ENCODE measurements at regions not wholly inside any gene's neighbourhood (a gene's known extent, or its start where the extent isn't known, plus 50 kb on each side); places are given as distances from the start of the nearest gene placed in this dataset.

GRCh38 chr15:45980366-45980765, 345.5 kb downstream of the SQOR start:
- DNase-seq (ENCODE audit: low spot score) = no peak
- H3K27me3 Mint-ChIP-seq = no peaks in the 10 kb centered on the region
- H3K9me3 Mint-ChIP-seq = peaks cover 10% of the 10 kb centered on the region
- H3K4me3 Mint-ChIP-seq = no peak overlapping the region
- H3K4me1 Mint-ChIP-seq (ENCODE audit: low read depth in 2 of 2) = no peaks in the 10 kb centered on the region
- H3K36me3 Mint-ChIP-seq = no peaks in the 10 kb centered on the region
- ATAC-seq = no peak
- no peak overlapping the region for H3K27ac Mint-ChIP-seq

DNA sequence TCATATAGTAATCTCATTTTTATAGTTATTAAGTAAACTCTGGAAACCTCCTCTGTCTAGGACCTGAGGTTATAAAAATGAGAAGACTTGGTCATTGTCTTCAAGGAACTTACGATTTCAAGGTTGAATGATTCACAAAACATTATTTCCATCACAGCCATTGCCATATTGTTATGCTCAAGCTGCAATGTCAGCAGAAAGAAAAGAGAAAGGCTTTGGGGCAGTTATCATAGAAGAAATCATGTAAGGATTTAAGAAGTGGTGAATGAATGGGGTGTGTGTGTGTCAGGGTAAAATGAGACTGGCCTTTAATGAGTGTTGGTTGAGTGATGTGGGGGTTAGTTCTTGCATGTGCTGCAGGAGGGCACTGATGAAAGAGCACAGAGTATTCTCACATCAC, 346.8 kb downstream of the SQOR start:
- ATAC-seq = no peak
- no peak for DNase-seq (ENCODE audit: low spot score)
- Mint-ChIP-seq H3K4me3 (no peak overlapping the region), H3K27ac (no peak overlapping the region), H3K27me3 (no peaks in the 10 kb centered on the region), H3K4me1 (ENCODE audit: low read depth in 2 of 2) (no peaks in the 10 kb centered on the region), H3K36me3 (no peaks in the 10 kb centered on the region), H3K9me3 (peaks cover 7% of the 10 kb centered on the region)

DNA sequence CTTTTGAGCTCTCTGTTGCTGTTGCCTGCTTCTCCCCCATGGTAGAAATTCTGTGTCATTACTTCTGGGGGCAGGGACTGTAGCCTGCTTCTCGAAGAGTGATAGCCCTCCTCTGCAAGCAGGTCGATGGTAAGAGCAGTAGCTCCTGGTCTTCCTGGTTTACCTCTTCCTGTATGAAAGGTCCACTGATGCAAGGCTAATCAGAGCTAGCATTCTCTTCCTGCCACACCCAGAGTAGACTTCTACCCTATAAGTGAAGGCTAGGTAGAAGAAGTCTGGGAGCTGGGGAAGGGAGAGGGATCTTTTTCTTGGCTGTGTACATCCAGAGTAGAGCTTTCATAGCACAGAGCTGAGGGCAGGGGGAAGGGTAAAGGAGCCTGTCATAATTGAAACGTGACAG, 357.0 kb downstream of the SQOR start:
- ATAC-seq = no peak
- peaks cover 12% of the 10 kb centered on the region for H3K9me3 Mint-ChIP-seq
- H3K36me3 Mint-ChIP-seq = no peaks in the 10 kb centered on the region
- H3K4me1 Mint-ChIP-seq (ENCODE audit: low read depth in 2 of 2) = no peaks in the 10 kb centered on the region
- no peak overlapping the region for H3K27ac Mint-ChIP-seq
- no peak for DNase-seq (ENCODE audit: low spot score)
- no peak overlapping the region for H3K4me3 Mint-ChIP-seq
- H3K27me3 Mint-ChIP-seq = no peaks in the 10 kb centered on the region

DNA sequence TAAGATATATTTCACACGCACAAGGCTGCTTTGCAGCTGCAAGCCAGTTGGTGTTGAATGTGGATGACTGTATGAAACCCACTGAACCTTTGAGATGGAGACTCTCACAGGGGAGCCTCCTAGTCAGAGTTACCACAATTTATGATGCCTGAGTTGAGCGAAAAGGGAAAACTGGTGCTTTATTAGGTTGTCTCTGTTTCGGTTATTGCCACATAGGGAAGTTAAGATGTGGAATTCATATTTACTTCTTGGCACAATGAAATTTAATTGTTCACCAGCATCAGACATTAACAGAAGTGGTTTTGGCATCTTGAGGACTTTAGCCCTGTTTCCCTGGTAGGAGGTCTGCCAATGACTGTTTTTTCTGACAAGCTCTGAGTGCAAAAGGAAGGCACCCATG, 358.2 kb downstream of the SQOR start:
- no peaks in the 10 kb centered on the region for H3K4me1 Mint-ChIP-seq (ENCODE audit: low read depth in 2 of 2)
- peaks cover 16% of the 10 kb centered on the region for H3K9me3 Mint-ChIP-seq
- H3K27ac Mint-ChIP-seq = no peak overlapping the region
- H3K36me3 Mint-ChIP-seq = no peaks in the 10 kb centered on the region
- H3K27me3 Mint-ChIP-seq = no peaks in the 10 kb centered on the region
- H3K4me3 Mint-ChIP-seq = no peak overlapping the region
- DNase-seq (ENCODE audit: low spot score) (no peak), ATAC-seq (no peak)

- H3K36me3 Mint-ChIP-seq = no peaks in the 10 kb centered on the region
- no peaks in the 10 kb centered on the region for H3K27me3 Mint-ChIP-seq
- H3K4me3 Mint-ChIP-seq = no peak overlapping the region
- no peak for DNase-seq (ENCODE audit: low spot score)
- H3K4me1 Mint-ChIP-seq (ENCODE audit: low read depth in 2 of 2) = no peaks in the 10 kb centered on the region
- peaks cover 16% of the 10 kb centered on the region for H3K9me3 Mint-ChIP-seq
- ATAC-seq = no peak
- no peak overlapping the region for H3K27ac Mint-ChIP-seq
These were observed 358.7 kb downstream of the SQOR start for GRCh38 chr15:45993508-45993907.

DNA sequence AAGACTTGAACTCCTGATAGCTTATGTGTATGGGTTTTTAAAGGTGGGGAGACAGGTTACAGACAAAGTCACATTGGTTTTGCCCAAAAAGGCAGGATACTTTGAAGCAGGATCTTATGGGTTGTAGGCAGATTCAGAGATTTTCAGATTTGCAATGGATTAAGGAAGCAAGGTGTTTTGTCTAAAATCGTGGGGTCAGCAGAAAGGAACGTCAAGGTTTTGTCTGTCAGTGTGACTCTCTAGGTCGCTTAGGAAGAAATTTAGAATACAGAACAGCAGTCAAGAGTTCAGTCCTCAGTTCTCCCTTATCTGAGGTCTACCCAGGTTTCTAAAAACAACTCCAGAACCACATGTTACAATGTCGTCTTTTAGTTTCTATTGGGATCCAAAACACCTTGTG, 361.0 kb downstream of the SQOR start:
- Mint-ChIP-seq H3K9me3 (peaks cover 18% of the 10 kb centered on the region), H3K27ac (no peak overlapping the region), H3K4me1 (ENCODE audit: low read depth in 2 of 2) (no peaks in the 10 kb centered on the region), H3K4me3 (no peak overlapping the region), H3K36me3 (no peaks in the 10 kb centered on the region), H3K27me3 (no peaks in the 10 kb centered on the region)
- DNase-seq (ENCODE audit: low spot score) = no peak
- ATAC-seq = no peak

GRCh38 chr15:46014532-46014931, 379.7 kb downstream of the SQOR start:
- Mint-ChIP-seq H3K4me3 (no peak overlapping the region), H3K27me3 (no peaks in the 10 kb centered on the region), H3K27ac (no peak overlapping the region), H3K36me3 (no peaks in the 10 kb centered on the region), H3K4me1 (ENCODE audit: low read depth in 2 of 2) (no peaks in the 10 kb centered on the region), H3K9me3 (peaks cover 24% of the 10 kb centered on the region)
- peak in 1 of 2 donors; percentile 36 for ATAC-seq
- DNase-seq (ENCODE audit: low spot score) = no peak

DNA sequence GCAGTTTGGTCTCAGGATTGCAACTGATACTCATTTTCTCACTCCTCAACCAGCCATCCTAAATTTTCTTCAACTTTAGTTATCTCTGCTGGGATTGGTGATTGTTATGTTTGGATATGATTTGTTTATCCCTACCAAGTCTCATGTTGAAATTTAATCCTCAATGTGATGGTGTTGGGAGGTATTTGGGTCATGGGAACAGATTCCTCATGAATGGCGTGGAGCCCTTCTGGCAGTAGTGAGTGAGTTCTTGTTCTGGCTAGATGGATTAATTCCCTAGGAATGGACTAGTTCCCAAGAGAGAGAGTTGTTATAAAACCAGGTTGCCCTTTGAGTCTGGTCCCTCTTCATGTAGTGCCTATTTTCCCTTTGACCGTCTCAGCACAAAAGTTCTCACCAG, 399.9 kb downstream of the SQOR start:
- no peak for ATAC-seq
- no peak for DNase-seq (ENCODE audit: low spot score)
- Mint-ChIP-seq H3K27ac (no peak overlapping the region), H3K36me3 (no peaks in the 10 kb centered on the region), H3K4me1 (ENCODE audit: low read depth in 2 of 2) (no peaks in the 10 kb centered on the region), H3K27me3 (no peaks in the 10 kb centered on the region), H3K9me3 (peaks cover 20% of the 10 kb centered on the region), H3K4me3 (no peak overlapping the region)

DNA sequence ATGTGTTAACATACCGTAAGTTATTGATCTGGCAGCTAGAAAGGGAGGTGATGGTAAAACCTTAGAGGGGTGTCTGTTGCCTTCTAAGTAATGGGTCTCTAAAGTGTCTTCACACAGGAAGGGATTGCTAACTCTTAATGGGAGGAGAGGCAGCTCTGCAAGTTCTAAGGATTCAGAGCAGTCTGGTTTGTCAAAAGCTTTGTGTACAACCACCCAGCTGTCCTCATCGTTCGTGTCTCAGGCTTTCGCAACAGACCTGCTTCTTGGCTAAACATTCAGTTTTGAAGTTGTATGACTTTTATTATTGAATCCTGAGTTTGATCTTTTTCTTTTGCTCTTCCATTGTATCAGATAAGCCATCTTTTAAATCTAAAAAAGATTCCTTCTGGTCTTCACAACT, 404.9 kb downstream of the SQOR start:
- Mint-ChIP-seq H3K4me3 (no peak overlapping the region), H3K36me3 (no peaks in the 10 kb centered on the region), H3K4me1 (ENCODE audit: low read depth in 2 of 2) (no peaks in the 10 kb centered on the region), H3K9me3 (peaks cover 24% of the 10 kb centered on the region), H3K27me3 (no peaks in the 10 kb centered on the region), H3K27ac (no peak overlapping the region)
- ATAC-seq = no peak
- no peak for DNase-seq (ENCODE audit: low spot score)

GRCh38 chr15:46041905-46042304, 407.1 kb downstream of the SQOR start:
- DNase-seq (ENCODE audit: low spot score) (no peak), ATAC-seq (no peak)
- Mint-ChIP-seq H3K4me3 (no peak overlapping the region), H3K4me1 (ENCODE audit: low read depth in 2 of 2) (no peaks in the 10 kb centered on the region), H3K36me3 (peaks cover 6% of the 10 kb centered on the region), H3K27me3 (no peaks in the 10 kb centered on the region), H3K27ac (no peak overlapping the region), H3K9me3 (peaks cover 22% of the 10 kb centered on the region)

GRCh38 chr15:46059921-46060594, 425.2 kb downstream of the SQOR start:
- peaks cover 5% of the 10 kb centered on the region for H3K9me3 Mint-ChIP-seq
- no peaks in the 10 kb centered on the region for H3K4me1 Mint-ChIP-seq (ENCODE audit: low read depth in 2 of 2)
- no peak overlapping the region for H3K27ac Mint-ChIP-seq
- H3K27me3 Mint-ChIP-seq = no peaks in the 10 kb centered on the region
- H3K4me3 Mint-ChIP-seq = no peak overlapping the region
- ATAC-seq = no peak
- DNase-seq (ENCODE audit: low spot score) = no peak
- H3K36me3 Mint-ChIP-seq = no peaks in the 10 kb centered on the region

DNA sequence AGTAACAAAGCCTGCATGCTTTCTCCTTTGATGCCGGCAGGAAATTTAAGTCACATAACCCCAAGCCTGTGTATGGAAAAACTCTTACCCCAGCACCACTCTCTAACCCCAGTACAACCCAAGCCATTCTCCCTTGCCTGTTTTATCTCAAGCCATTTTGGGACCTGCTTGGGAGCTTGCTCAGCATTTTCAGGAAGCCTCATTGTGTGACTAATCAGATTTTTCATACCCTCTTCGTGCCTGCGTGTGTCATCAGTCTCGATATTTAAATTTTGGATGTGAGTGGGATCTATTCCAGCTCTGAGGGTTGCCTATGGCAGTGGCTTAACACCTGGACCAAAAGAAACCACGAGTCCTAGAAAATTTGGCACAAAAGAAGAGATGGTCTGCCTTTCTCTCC, 426.2 kb downstream of the SQOR start:
- Mint-ChIP-seq H3K4me1 (ENCODE audit: low read depth in 2 of 2) (no peaks in the 10 kb centered on the region), H3K36me3 (no peaks in the 10 kb centered on the region), H3K9me3 (peaks cover 8% of the 10 kb centered on the region), H3K4me3 (no peak overlapping the region), H3K27ac (no peak overlapping the region), H3K27me3 (no peaks in the 10 kb centered on the region)
- ATAC-seq (no peak), DNase-seq (ENCODE audit: low spot score) (no peak)

DNA sequence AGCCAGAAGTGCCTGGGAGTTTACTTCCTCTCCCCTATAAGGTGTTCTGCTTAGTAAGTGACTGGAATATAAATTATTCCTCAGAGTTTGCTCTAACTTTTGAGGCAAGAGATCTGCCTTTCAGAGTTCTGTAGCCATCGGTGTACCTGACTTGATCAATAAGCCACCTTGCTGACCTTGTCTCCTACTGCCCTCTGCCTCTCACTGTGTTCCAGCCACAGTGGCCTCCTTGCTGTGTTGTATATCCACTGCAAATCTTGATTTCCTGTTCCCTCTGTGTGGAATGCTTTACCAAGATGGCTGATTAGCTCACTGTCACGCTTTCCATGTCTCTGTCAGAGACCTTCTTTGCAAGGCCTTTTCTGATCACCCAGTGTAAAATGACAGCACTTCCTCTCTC, 442.4 kb downstream of the SQOR start:
- Mint-ChIP-seq H3K27me3 (no peaks in the 10 kb centered on the region), H3K4me1 (ENCODE audit: low read depth in 2 of 2) (no peaks in the 10 kb centered on the region), H3K36me3 (no peaks in the 10 kb centered on the region), H3K4me3 (no peak overlapping the region), H3K9me3 (peaks cover 9% of the 10 kb centered on the region), H3K27ac (no peak overlapping the region)
- DNase-seq (ENCODE audit: low spot score) (no peak), ATAC-seq (no peak)

DNA sequence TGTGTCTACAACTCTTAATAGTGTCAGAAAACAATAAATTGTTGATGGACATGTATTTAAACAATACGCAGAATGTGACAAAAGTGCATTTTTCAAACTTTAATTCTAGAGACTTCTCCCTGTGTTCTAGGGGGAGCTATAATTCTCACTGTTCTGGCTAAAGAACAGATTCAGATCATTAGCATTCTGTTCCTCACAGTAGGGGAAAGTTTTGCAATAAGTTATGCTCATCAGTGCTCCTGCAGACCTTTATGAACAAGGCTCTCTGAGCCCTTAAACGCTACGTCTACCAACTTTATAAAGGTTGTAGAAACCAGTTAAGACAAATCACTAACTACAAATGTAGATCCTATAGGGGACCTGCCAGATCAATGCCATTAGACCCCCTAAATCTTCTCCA, 444.2 kb downstream of the SQOR start:
- no peak for ATAC-seq
- H3K27me3 Mint-ChIP-seq = no peaks in the 10 kb centered on the region
- no peak for DNase-seq (ENCODE audit: low spot score)
- no peaks in the 10 kb centered on the region for H3K36me3 Mint-ChIP-seq
- H3K4me3 Mint-ChIP-seq = no peak overlapping the region
- H3K4me1 Mint-ChIP-seq (ENCODE audit: low read depth in 2 of 2) = no peaks in the 10 kb centered on the region
- H3K9me3 Mint-ChIP-seq = peaks cover 8% of the 10 kb centered on the region
- no peak overlapping the region for H3K27ac Mint-ChIP-seq

DNA sequence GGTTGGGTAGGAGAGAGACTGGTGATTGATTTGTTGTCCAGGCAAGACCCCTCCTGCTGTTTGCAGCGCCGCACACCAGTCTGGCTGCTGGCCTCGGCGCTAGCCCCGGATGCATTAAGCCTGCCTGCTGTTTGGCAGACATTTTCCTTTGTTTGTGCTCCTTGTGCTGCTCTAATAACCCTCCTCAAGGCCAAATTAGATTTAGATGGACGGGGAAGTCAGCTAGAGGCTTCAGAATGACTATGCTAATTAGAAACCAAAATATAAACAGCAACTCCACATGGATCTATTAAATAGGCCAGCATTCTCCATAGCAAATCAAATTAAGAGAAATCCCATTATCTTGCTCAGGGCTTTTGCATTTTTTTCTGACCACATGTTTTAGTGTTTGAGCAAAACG, 445.2 kb downstream of the SQOR start:
- Mint-ChIP-seq H3K27me3 (no peaks in the 10 kb centered on the region), H3K27ac (no peak overlapping the region), H3K36me3 (no peaks in the 10 kb centered on the region), H3K4me3 (no peak overlapping the region), H3K4me1 (ENCODE audit: low read depth in 2 of 2) (no peaks in the 10 kb centered on the region), H3K9me3 (peaks cover 6% of the 10 kb centered on the region)
- DNase-seq (ENCODE audit: low spot score) (no peak), ATAC-seq (no peak)
